Immature natural killer cell (primary cell): ENCODE measurements at regions not wholly inside any gene's neighbourhood (a gene's known extent, or its start where the extent isn't known, plus 50 kb on each side); places are given as distances from the start of the nearest gene placed in this dataset.
A peak's percentile ranks its signal among the peaks of the same experiment; 100 is the strongest.
"Not testable (repeated sequence)": the region's sequence is repeated elsewhere in the genome, so short reads cannot be mapped to it uniquely, and the experiment has no call there.

Experiments
- DNase-seq, 3 donors: peaks; one replicate each; pipeline ENCODE4 v3.0.0; 2022; ENCODE audit warnings: mixed read lengths in 1 of 3
- H3K27ac Mint-ChIP-seq, 6 donors: one replicate each; pipeline ENCODE4 v1.8.0; 2020; ENCODE audit warnings: mixed read lengths in 6 of 6, mild to moderate bottlenecking in 5 of 6, inconsistent platforms in 4 of 6, moderate library complexity in 3 of 6
- H3K27me3 Mint-ChIP-seq, 3 donors: one replicate each; pipeline ENCODE4 v1.8.0; 2020 to 2021; ENCODE audit warnings: low read depth in 3 of 3, mild to moderate bottlenecking in 3 of 3, mixed read lengths in 3 of 3, moderate library complexity in 3 of 3, inconsistent platforms in 1 of 3
- H3K36me3 Mint-ChIP-seq, 3 donors: one replicate each; pipeline ENCODE4 v1.8.0; 2020; ENCODE audit warnings: mixed read lengths in 3 of 3, inconsistent platforms in 2 of 3, mild to moderate bottlenecking in 2 of 3
- H3K4me1 Mint-ChIP-seq, 2 donors: one replicate each; pipeline ENCODE4 v1.8.0; 2020; ENCODE audit warnings: inconsistent platforms in 2 of 2, mild to moderate bottlenecking in 2 of 2, mixed read lengths in 2 of 2, moderate library complexity in 1 of 2
- H3K4me3 Mint-ChIP-seq, 5 donors: one replicate each; pipeline ENCODE4 v1.8.0; 2020; ENCODE audit warnings: mild to moderate bottlenecking in 5 of 5, mixed read lengths in 5 of 5, inconsistent platforms in 3 of 5, moderate library complexity in 3 of 5
- H3K9me3 Mint-ChIP-seq, 6 donors: one replicate each; pipeline ENCODE4 v1.8.0; 2020; ENCODE audit warnings: mild to moderate bottlenecking in 6 of 6, mixed read lengths in 6 of 6, inconsistent platforms in 4 of 6, moderate library complexity in 3 of 6

DNA sequence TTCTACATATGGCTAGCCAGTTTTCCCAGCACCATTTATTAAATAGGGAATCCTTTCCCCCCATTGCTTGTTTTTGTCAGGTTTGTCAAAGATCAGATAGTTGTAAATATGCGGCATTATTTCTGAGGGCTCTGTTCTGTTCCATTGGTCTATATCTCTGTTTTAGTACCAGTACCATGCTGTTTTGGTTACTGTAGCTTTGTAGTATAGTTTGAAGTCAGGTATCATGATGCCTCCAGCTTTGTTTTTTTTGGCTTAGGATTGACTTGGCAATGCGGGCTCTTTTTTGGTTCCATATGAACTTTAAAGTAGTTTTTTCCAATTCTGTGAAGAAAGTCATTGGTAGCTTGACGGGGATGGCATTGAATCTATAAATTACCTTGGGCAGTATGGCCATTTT is 60.0 kb upstream of the GPC3 start:
- not testable (repeated sequence) for H3K27ac Mint-ChIP-seq, H3K27me3 Mint-ChIP-seq, H3K4me1 Mint-ChIP-seq, DNase-seq, H3K4me3 Mint-ChIP-seq, H3K36me3 Mint-ChIP-seq, H3K9me3 Mint-ChIP-seq

DNA sequence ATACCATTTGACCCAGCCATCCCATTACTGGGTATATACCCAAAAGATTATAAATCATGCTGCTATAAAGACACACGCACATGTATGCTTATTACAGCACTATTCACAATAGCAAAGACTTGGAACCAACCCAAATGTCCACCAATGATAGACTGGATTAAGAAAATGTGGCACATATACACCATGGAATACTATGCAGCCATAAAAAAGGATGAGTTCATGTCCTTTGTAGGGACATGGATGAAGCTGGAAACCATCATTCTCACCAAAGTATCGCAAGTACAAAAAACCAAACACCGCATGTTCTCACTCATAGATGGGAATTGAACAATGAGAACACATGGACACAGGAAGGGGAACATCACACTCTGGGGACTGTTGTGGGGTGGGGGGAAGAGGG is 81.7 kb upstream of the GPC3 start:
- H3K4me1 Mint-ChIP-seq, H3K9me3 Mint-ChIP-seq, H3K36me3 Mint-ChIP-seq, H3K4me3 Mint-ChIP-seq, H3K27ac Mint-ChIP-seq, DNase-seq, H3K27me3 Mint-ChIP-seq: not testable (repeated sequence)

DNA sequence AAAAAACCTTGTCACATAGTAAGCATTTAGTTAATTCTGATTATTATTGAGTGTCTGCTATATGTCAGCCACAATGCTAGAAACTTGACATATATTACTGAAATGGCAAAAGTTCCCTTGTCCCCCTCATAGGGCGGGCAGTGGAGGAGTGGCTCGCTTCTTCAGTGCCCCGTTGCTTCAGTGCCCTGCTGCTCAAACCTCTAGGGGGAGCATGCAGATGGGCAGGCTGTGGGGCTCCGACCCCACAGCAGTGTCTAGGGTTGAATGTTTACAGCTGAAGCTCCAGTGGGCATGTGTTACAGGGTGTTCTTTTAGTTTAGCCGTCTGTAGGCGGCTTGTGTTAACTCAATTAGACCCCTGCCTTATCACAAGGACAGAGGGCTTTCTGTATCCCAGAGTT is 86.5 kb upstream of the GPC3 start:
- H3K27ac Mint-ChIP-seq, DNase-seq, H3K36me3 Mint-ChIP-seq, H3K4me3 Mint-ChIP-seq, H3K27me3 Mint-ChIP-seq, H3K9me3 Mint-ChIP-seq, H3K4me1 Mint-ChIP-seq: not testable (repeated sequence)

DNA sequence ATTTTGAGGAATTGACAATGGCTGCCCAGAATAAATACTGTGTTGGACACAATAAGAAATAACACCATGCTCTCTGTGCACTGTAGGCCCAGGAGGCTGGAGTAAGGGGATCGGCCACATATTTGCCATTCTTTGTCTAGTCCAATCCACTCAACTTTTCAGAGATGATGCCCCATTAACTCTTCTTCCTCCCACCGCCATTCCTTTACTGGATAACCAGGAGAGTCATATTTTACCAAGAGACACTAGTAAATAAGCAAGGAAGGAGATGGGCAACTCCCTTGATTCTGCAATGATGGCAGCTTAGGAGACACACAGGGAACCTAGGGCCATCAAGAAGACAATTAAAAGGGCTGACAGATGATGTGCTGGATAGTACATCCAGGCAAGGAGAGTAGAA is 87.9 kb upstream of the GPC3 start:
- no peaks in the 10 kb centered on the region for H3K36me3 Mint-ChIP-seq
- no peak overlapping the region for H3K4me3 Mint-ChIP-seq
- no peak overlapping the region for H3K27ac Mint-ChIP-seq

GRCh38 chrX:134074151-134074550 is 88.8 kb upstream of the GPC3 start:
- H3K4me3 Mint-ChIP-seq = no peak overlapping the region
- H3K27me3 Mint-ChIP-seq = peaks cover 1 to 11% (median 4%) of the 10 kb centered on the region in 3 donors
- H3K36me3 Mint-ChIP-seq = no peaks in the 10 kb centered on the region
- H3K27ac Mint-ChIP-seq = no peak overlapping the region
- H3K9me3 Mint-ChIP-seq = no peaks in the 10 kb centered on the region
- H3K4me1 Mint-ChIP-seq = no peaks in the 10 kb centered on the region
- no peak for DNase-seq

More for the DNA sequence above, 87.9 kb upstream of the GPC3 start:
- no peak for DNase-seq
- H3K27me3 Mint-ChIP-seq = peaks cover under 1 to 4% (median 3%) of the 10 kb centered on the region in 3 donors
- H3K4me1 Mint-ChIP-seq = no peaks in the 10 kb centered on the region
- no peaks in the 10 kb centered on the region for H3K9me3 Mint-ChIP-seq

DNA sequence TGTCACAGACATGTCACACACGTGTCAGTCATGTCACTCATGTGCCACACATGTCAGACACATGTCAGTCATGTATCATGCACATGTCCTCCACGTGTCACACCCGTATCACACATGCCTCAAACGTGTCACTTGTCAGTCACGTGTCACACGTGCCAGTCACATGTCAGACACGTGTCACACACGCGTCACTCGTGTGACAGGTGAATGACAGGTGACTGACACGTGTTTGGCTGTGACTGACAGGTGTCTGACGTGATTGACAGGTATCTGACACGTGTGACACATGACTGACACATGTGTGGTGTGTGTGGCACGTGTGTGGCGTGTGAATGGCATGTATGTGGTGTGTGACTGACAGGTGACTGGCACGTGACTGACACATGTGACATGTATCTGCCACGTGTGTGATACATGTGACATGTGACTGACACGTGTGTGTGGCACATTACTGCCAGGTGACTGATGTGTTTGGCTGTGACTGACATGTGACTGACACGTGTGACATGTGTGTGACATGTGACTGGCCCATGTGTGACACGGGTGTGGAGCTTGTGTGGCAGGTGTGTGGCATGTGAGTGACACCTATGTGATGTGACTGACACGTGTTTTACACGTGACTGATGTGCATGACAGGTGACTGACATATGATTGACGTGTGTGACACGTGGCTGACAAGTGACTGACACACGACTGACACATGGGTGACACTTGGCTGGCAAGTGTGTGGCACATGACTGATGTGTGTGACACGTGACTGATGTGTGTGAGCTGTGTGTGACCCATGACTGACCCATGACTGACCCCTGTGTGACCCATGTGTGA is 90.7 kb upstream of the GPC3 start:
- no peaks in the 10 kb centered on the region for H3K4me1 Mint-ChIP-seq
- no peak for DNase-seq
- peaks cover 1 to 13% (median 4%) of the 10 kb centered on the region in 3 donors for H3K27me3 Mint-ChIP-seq
- H3K36me3 Mint-ChIP-seq = no peaks in the 10 kb centered on the region
- H3K4me3 Mint-ChIP-seq = no peak overlapping the region
- no peak overlapping the region for H3K27ac Mint-ChIP-seq
- no peaks in the 10 kb centered on the region for H3K9me3 Mint-ChIP-seq

GRCh38 chrX:134095366-134095765 is 110.0 kb upstream of the GPC3 start:
- H3K27ac Mint-ChIP-seq = no peak overlapping the region
- DNase-seq = no peak
- no peak overlapping the region for H3K4me3 Mint-ChIP-seq
- H3K9me3 Mint-ChIP-seq = no peaks in the 10 kb centered on the region
- no peaks in the 10 kb centered on the region for H3K4me1 Mint-ChIP-seq
- H3K36me3 Mint-ChIP-seq = no peaks in the 10 kb centered on the region
- H3K27me3 Mint-ChIP-seq = peaks cover 1 to 8% (median 2%) of the 10 kb centered on the region in 3 donors

DNA sequence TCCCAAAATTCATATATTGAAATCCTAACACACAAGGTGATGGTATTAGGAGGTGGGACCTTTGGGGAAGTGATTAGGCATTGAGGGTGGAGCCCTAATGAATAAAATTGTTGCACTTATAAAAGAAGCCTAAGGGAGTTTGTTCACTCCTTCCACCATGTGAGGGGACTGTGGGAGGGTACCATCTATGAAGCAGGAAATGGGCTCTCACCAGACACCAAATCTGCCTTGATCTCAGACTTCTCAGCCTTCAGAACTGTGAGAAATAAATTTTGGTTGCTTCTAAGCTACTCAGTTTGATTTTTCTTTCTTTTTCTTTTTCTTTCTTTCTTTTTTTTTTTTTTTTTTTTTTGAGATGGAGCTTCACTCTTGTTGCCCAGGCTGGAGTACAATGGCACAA is 116.2 kb upstream of the GPC3 start:
- DNase-seq = no peak
- Mint-ChIP-seq H3K27me3 (peaks cover 0 to 8% (median 4%) of the 10 kb centered on the region in 3 donors), H3K4me3 (no peak overlapping the region), H3K27ac (no peak overlapping the region), H3K36me3 (no peaks in the 10 kb centered on the region), H3K4me1 (no peaks in the 10 kb centered on the region), H3K9me3 (no peaks in the 10 kb centered on the region)

GRCh38 chrX:134115270-134115669 is 121.7 kb upstream of the CCDC160 start:
- Mint-ChIP-seq H3K36me3 (no peaks in the 10 kb centered on the region), H3K9me3 (peaks cover 0 to 3% (median 0%) of the 10 kb centered on the region in 6 donors), H3K27ac (no peak overlapping the region), H3K4me3 (no peak overlapping the region), H3K27me3 (peaks cover 0 to 14% (median 8%) of the 10 kb centered on the region in 3 donors), H3K4me1 (no peaks in the 10 kb centered on the region)
- DNase-seq = no peak

DNA sequence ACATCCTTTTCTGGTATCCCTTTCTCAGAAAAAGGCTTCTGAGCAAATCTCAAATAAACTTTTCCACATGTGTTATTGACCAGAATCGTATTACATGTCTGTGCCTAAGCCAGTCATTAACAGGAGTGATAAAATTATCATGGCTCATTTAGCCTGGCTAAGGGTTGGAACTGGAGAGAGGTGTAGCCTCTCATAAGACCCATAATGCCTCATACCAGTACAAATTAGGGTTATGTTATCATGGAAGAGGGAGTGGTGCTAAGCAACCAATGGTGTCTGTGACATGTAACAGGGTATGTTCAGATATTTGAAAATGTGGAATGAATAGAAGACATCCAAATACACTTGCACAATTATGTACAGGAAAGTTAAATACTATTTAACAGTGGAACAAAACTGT is 99.6 kb upstream of the CCDC160 start:
- Mint-ChIP-seq H3K4me1 (no peaks in the 10 kb centered on the region), H3K27ac (no peak overlapping the region), H3K36me3 (no peaks in the 10 kb centered on the region), H3K9me3 (no peaks in the 10 kb centered on the region), H3K27me3 (peaks cover 0 to 11% (median 0%) of the 10 kb centered on the region in 3 donors), H3K4me3 (no peak overlapping the region)
- DNase-seq = no peak

- Mint-ChIP-seq H3K4me3 (no peak overlapping the region), H3K4me1 (peaks cover 0 to under 1% of the 10 kb centered on the region in 2 donors), H3K27ac (no peak overlapping the region), H3K27me3 (peaks cover 0 to 10% (median 0%) of the 10 kb centered on the region in 3 donors), H3K36me3 (no peaks in the 10 kb centered on the region), H3K9me3 (no peaks in the 10 kb centered on the region)
- no peak for DNase-seq
Observed at GRCh38 chrX:134139090-134139489, 97.9 kb upstream of the CCDC160 start.

DNA sequence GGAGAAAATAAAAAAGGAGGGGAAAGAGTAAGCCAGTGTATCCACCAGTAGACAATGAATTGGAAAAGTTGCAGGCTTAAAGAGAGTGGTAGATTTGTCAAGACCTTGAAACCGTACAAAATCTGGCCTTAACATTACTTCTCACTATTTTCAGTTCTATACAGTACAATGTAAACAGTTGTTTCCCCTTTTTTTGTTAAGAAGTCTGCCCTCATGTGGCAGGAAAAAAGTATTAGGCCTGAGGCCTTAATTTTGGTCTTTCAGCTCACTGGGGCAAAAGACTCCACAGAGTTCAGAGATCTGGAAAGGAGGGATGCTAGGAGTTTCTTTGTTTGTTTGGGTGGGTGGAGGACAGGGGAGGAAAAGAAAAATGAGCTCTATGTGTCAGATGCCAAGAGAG is 92.8 kb upstream of the CCDC160 start:
- peak in 2 of 3 donors; percentile 4 to 6 for DNase-seq
- Mint-ChIP-seq H3K4me1 (peaks cover 3 to 6% of the 10 kb centered on the region in 2 donors), H3K27ac (peak overlapping the region in 2 of 6 donors; percentile 0 to 47)

GRCh38 chrX:134146493-134146892 is 90.5 kb upstream of the CCDC160 start:
- Mint-ChIP-seq H3K9me3 (no peaks in the 10 kb centered on the region), H3K4me3 (no peak overlapping the region), H3K27ac (no peak overlapping the region), H3K27me3 (no peaks in the 10 kb centered on the region), H3K36me3 (no peaks in the 10 kb centered on the region), H3K4me1 (peaks cover 3 to 6% of the 10 kb centered on the region in 2 donors)
- DNase-seq = no peak

More for the DNA sequence above, 92.8 kb upstream of the CCDC160 start:
- Mint-ChIP-seq H3K4me3 (no peak overlapping the region), H3K27me3 (no peaks in the 10 kb centered on the region), H3K36me3 (no peaks in the 10 kb centered on the region), H3K9me3 (no peaks in the 10 kb centered on the region)

- no peaks in the 10 kb centered on the region for H3K36me3 Mint-ChIP-seq
- H3K4me3 Mint-ChIP-seq = no peak overlapping the region
- H3K9me3 Mint-ChIP-seq = no peaks in the 10 kb centered on the region
- DNase-seq = no peak
- peaks cover 3 to 6% of the 10 kb centered on the region in 2 donors for H3K4me1 Mint-ChIP-seq
- no peak overlapping the region for H3K27ac Mint-ChIP-seq
- peaks cover 0 to under 1% (median 0%) of the 10 kb centered on the region in 3 donors for H3K27me3 Mint-ChIP-seq
Observed at GRCh38 chrX:134148172-134148692, 88.8 kb upstream of the CCDC160 start.
